ENCODE measurements at regions not wholly inside any gene's neighbourhood (a gene's known extent, or its start where the extent isn't known, plus 50 kb on each side); places are given as distances from the start of the nearest gene placed in this dataset.

DNA sequence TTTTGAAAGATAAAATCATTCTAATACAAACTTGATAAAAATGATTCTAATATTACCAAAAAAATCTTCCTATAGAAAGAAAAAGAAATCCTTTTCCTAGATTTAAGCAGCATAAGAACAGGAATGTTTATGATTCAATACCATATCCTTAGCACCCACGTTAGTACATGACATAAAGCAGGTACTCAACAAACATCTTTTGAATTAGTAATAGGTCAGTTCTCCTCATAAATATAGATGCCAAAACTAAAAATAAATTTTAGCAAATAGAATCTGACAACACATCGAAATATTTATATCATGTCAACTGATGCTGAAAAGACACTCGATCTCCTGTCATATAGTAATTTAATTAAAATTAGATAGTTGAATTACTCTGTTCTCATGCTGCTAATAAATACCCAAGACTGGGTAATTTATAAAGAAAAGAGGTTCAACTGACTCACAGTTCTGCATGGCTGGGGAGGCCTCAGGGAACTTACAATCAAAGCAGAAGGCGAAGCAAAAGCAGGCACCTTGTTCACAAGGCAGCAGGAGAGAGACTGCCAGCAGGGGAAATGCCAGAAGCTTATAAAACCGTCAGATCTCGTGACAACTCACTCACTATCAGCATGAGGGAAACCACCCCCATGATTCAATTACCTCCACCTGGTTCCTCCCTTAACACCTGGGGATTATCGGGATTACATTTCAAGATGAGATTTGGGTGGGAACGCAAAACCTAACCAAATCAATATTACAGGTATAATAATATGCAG, 191.8 kb downstream of the HTR7 start:
- H3K4me3 Mint-ChIP-seq: no peak overlapping the region
- ATAC-seq (replicated peaks): no peak
- no peaks in the 10 kb centered on the region for H3K36me3 Mint-ChIP-seq (ENCODE audit: low read depth)
- H3K27me3 Mint-ChIP-seq: peaks cover 15% of the 10 kb centered on the region
- no peaks in the 10 kb centered on the region for H3K4me1 Mint-ChIP-seq
- H3K9me3 Mint-ChIP-seq: no peaks in the 10 kb centered on the region
- H3K27ac Mint-ChIP-seq: no peak overlapping the region

DNA sequence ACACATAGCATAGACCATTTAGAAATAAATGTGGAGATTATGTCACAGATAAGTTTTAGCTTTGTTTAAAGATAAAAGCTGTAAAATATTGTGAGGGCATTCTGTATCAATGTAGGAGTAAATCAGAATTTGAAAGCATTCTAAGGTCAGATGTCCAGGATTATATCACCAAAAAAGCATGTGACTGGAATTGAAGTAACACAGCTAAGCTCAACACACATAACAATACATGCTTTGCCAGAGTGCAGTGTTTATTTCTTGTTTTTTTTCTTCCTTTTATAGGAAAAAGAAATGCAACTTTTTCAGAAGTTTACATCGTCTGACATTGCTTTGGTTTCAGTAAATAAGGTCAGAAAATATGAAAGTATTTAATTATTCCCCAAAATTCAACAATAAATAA, 183.4 kb downstream of the HTR7 start:
- H3K4me3 Mint-ChIP-seq: no peak overlapping the region
- H3K27me3 Mint-ChIP-seq: peaks cover 11% of the 10 kb centered on the region
- H3K9me3 Mint-ChIP-seq: no peaks in the 10 kb centered on the region
- no peaks in the 10 kb centered on the region for H3K4me1 Mint-ChIP-seq
- no peak overlapping the region for H3K27ac Mint-ChIP-seq
- no peak for ATAC-seq (replicated peaks)
- H3K36me3 Mint-ChIP-seq (ENCODE audit: low read depth): no peaks in the 10 kb centered on the region

DNA sequence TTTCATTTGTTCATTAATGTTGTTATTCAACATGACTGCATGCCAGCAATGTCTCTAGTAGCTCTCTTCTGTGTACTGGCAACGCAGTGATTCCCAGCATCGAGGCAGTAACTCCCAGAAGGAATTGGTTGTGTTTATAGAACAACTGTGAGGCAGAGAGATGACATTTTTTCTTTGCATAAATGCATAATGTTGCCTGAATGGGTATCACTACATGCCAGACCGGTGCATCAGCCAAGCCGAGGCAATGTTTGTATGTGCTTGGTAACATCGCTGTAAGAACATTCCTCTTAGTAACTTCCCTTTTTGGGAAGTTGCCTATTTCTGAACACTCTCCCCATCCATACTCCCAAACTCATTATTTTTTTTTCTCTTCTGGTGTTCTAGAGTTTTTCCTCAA, 182.9 kb downstream of the HTR7 start:
- Mint-ChIP-seq H3K27me3 (peaks cover 11% of the 10 kb centered on the region), H3K9me3 (no peaks in the 10 kb centered on the region), H3K36me3 (ENCODE audit: low read depth) (no peaks in the 10 kb centered on the region), H3K27ac (no peak overlapping the region), H3K4me3 (no peak overlapping the region), H3K4me1 (no peaks in the 10 kb centered on the region)
- no peak for ATAC-seq (replicated peaks)

DNA sequence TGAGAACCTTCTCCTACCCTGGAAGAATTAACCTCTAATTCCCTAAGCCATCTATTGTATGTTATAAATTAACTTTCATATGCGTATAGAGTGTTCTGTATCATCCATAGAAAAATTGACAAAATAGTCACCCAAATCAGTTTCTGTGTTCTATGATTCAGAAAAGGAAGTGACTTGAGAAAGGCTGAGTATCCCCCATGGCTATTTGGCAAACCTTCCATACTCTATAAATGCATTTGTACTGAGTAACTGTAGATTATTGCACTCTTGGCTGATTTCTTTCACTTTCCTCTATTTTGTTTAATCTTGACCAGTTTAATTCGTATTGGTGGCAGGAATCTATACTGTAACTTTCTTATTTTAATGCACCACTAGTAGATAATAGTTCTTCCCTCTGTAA, 182.2 kb downstream of the HTR7 start:
- no peak for ATAC-seq (replicated peaks)
- Mint-ChIP-seq H3K4me1 (no peaks in the 10 kb centered on the region), H3K9me3 (no peaks in the 10 kb centered on the region), H3K27ac (no peak overlapping the region), H3K27me3 (peaks cover 5% of the 10 kb centered on the region), H3K36me3 (ENCODE audit: low read depth) (no peaks in the 10 kb centered on the region), H3K4me3 (no peak overlapping the region)

Data from activated T-helper 17 cell treated with anti-CD3 and anti-CD28 coated beads, Interleukin-2, amount 50 U/mL, for 72 hours (primary cell).